ENCODE measurements at regions not wholly inside any gene's neighbourhood (a gene's known extent, or its start where the extent isn't known, plus 50 kb on each side); places are given as distances from the start of the nearest gene placed in this dataset.
A peak's percentile ranks its signal among the peaks of the same experiment; 100 is the strongest.

DNA sequence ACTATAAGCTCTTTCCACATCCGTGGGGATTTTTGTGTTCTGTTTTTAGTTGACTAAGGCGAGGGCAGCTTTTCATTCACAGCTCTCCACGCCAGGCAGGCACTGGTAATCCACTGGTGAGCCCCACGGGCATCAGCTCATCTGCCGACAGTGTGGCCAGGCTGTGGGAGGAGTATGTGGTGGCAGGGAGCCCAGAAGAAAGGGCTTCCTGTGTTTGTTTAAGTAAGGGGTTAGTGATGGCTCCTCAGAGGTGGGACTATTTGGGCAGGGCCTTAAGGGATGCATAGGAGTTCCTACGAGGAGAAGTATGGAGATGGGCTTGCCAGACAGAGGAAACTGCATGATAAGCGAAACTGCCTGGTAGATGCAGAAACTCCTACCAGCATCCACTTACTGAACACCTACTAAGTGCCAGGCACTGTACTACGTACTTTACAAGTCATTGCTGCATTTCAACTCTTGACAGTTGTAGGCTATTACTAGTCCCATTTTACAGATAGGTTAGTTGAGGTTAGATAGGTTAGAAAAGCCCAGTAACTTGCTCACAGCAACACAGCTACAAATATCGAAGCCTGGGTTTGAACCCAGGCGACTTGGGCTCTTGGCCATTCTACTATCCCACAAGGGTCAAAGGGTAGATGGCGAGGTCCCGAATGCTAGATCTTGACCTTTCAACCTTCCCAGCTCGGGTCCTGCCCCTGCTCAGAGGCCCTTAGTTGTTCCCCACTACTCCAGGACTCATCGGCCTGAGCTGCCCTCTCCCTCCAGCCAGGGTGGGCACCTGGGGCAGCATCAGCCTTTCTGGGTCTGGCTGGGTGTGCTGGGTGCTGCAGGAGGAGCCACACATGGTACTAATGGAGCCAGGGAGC is 55.1 kb downstream of the CEBPB start:
- 0 out of 4 replicates have a peak overlapping the region, but pooled peaks of 1 of the 2 experiments have one; percentile 26 for H3K9ac ChIP-seq (ENCODE audit: insufficient read depth in 1 of 2, low read depth in 2 of 2, low read length in 2 of 2)
- POLR2A ChIA-PET, result interaction anchor here (0.6 to 1.2 kb wide), 2 partner anchors 14 to 36 kb away, joined by 3 to 4 read pairs; no protein-coding TSS in a partner anchor
- no peak for ATAC-seq
- TF ChIP-seq THRAP3 (IDR thresholded peaks at IDR 0.05; ENCODE audit: borderline replicate concordance), result no peak
- no peak for TF ChIP-seq MED1 (CRISPR knock-in tag; IDR thresholded peaks at IDR 0.05; ENCODE audit: borderline replicate concordance)
- no peak for TF ChIP-seq ZNF507 (tag; conservative IDR thresholded peaks at IDR 0.05)
- no peak for TF ChIP-seq NFYB (IDR thresholded peaks at IDR 0.05; ENCODE audit: extremely low read depth, insufficient read length)
- TF ChIP-seq MCM3 (IDR thresholded peaks at IDR 0.05), result no peak
- no peak for TF ChIP-seq ETV5 (CRISPR knock-in tag; IDR thresholded peaks at IDR 0.05; ENCODE audit: low read depth)
- TF ChIP-seq C11orf30 (IDR thresholded peaks at IDR 0.05; ENCODE audit: low read depth), result peak; percentile 39; the same call in 1 of the 2 replicates
- TF ChIP-seq HCFC1 (IDR thresholded peaks at IDR 0.05; ENCODE audit: low read depth, low read length), result no peak
- TF ChIP-seq, protein P1, sequence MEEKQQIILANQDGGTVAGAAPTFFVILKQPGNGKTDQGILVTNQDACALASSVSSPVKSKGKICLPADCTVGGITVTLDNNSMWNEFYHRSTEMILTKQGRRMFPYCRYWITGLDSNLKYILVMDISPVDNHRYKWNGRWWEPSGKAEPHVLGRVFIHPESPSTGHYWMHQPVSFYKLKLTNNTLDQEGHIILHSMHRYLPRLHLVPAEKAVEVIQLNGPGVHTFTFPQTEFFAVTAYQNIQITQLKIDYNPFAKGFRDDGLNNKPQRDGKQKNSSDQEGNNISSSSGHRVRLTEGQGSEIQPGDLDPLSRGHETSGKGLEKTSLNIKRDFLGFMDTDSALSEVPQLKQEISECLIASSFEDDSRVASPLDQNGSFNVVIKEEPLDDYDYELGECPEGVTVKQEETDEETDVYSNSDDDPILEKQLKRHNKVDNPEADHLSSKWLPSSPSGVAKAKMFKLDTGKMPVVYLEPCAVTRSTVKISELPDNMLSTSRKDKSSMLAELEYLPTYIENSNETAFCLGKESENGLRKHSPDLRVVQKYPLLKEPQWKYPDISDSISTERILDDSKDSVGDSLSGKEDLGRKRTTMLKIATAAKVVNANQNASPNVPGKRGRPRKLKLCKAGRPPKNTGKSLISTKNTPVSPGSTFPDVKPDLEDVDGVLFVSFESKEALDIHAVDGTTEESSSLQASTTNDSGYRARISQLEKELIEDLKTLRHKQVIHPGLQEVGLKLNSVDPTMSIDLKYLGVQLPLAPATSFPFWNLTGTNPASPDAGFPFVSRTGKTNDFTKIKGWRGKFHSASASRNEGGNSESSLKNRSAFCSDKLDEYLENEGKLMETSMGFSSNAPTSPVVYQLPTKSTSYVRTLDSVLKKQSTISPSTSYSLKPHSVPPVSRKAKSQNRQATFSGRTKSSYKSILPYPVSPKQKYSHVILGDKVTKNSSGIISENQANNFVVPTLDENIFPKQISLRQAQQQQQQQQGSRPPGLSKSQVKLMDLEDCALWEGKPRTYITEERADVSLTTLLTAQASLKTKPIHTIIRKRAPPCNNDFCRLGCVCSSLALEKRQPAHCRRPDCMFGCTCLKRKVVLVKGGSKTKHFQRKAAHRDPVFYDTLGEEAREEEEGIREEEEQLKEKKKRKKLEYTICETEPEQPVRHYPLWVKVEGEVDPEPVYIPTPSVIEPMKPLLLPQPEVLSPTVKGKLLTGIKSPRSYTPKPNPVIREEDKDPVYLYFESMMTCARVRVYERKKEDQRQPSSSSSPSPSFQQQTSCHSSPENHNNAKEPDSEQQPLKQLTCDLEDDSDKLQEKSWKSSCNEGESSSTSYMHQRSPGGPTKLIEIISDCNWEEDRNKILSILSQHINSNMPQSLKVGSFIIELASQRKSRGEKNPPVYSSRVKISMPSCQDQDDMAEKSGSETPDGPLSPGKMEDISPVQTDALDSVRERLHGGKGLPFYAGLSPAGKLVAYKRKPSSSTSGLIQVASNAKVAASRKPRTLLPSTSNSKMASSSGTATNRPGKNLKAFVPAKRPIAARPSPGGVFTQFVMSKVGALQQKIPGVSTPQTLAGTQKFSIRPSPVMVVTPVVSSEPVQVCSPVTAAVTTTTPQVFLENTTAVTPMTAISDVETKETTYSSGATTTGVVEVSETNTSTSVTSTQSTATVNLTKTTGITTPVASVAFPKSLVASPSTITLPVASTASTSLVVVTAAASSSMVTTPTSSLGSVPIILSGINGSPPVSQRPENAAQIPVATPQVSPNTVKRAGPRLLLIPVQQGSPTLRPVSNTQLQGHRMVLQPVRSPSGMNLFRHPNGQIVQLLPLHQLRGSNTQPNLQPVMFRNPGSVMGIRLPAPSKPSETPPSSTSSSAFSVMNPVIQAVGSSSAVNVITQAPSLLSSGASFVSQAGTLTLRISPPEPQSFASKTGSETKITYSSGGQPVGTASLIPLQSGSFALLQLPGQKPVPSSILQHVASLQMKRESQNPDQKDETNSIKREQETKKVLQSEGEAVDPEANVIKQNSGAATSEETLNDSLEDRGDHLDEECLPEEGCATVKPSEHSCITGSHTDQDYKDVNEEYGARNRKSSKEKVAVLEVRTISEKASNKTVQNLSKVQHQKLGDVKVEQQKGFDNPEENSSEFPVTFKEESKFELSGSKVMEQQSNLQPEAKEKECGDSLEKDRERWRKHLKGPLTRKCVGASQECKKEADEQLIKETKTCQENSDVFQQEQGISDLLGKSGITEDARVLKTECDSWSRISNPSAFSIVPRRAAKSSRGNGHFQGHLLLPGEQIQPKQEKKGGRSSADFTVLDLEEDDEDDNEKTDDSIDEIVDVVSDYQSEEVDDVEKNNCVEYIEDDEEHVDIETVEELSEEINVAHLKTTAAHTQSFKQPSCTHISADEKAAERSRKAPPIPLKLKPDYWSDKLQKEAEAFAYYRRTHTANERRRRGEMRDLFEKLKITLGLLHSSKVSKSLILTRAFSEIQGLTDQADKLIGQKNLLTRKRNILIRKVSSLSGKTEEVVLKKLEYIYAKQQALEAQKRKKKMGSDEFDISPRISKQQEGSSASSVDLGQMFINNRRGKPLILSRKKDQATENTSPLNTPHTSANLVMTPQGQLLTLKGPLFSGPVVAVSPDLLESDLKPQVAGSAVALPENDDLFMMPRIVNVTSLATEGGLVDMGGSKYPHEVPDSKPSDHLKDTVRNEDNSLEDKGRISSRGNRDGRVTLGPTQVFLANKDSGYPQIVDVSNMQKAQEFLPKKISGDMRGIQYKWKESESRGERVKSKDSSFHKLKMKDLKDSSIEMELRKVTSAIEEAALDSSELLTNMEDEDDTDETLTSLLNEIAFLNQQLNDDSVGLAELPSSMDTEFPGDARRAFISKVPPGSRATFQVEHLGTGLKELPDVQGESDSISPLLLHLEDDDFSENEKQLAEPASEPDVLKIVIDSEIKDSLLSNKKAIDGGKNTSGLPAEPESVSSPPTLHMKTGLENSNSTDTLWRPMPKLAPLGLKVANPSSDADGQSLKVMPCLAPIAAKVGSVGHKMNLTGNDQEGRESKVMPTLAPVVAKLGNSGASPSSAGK (IDR thresholded peaks at IDR 0.05), result no peak
- TF ChIP-seq POLR2H (tag; IDR thresholded peaks at IDR 0.05; ENCODE audit: low read depth), result no peak
- TF ChIP-seq NR2C1 (IDR thresholded peaks at IDR 0.05), result no peak
- 0 out of 2 replicates have a peak, but pooled peaks have one; percentile 18 for TF ChIP-seq NR2C1 (tag; IDR thresholded peaks at IDR 0.05)

More for the DNA sequence above, 55.1 kb downstream of the CEBPB start:
- no peak overlapping the region for H2AFZ ChIP-seq (ENCODE audit: low read depth, low read length)
- H3K4me3 ChIP-seq, result no peak overlapping the region
- no peaks in the 10 kb centered on the region for H3K79me2 ChIP-seq (ENCODE audit: control insufficient read depth, insufficient read depth, low read length)
- H3K27ac ChIP-seq (ENCODE audit: extremely low read depth, low read depth, low read length), result no peak overlapping the region
- FAIRE-seq (no peak), DNase-seq (ENCODE audit: extremely low read depth in 1 of 4, low spot score in 3 of 4) (no peak)
- no peaks in the 10 kb centered on the region for H3K36me3 ChIP-seq (ENCODE audit: control insufficient read depth, insufficient read depth, low read length)
- H3K4me1 ChIP-seq (replicated peaks in 1 of 2; ENCODE audit: control insufficient read depth in 2 of 2, insufficient read depth in 2 of 2, low read length in 2 of 2), result peaks cover 15 to 23% of the 10 kb centered on the region in 2 experiments
- intact Hi-C loops (cut with micrococcal nuclease), result no loop called here
- no peak overlapping the region for H3K4me2 ChIP-seq (ENCODE audit: insufficient read depth, low read length)
- 42% methylated on average over 14 of the region's 14 CpGs for WGBS (ENCODE audit: insufficient coverage, low coverage, missing lambda C conversion rate)
- BruUV-seq (replicated peaks), result no TSS peak
- CTCF ChIA-PET (ENCODE audit: low intra/inter-chr PET ratio), result interaction anchor here (0.6 kb wide), 1 partner anchor 915 kb away, joined by 3 read pairs; no protein-coding TSS in a partner anchor
- H3K27me3 ChIP-seq (ENCODE audit: control insufficient read depth in 2 of 2, insufficient read depth in 2 of 2, low read length in 2 of 2), result peaks cover 10 to 22% of the 10 kb centered on the region in 2 experiments
- H3K9me3 ChIP-seq (replicated peaks; ENCODE audit: control insufficient read depth, insufficient read depth, low read depth, low read length), result no peaks in the 10 kb centered on the region
- in situ Hi-C loops (cut with MboI), result no loop called here
- no peaks in the 10 kb centered on the region for H4K20me1 ChIP-seq (replicated peaks; ENCODE audit: control insufficient read depth, insufficient read depth, low read length)
- H3K9me1 ChIP-seq (ENCODE audit: control insufficient read depth, insufficient read depth, low read length), result no peaks in the 10 kb centered on the region

Measured in K562 (cell line).